NCI-H2029 treated with DMSO at 0.1 percent for 48 hours (cell line): ENCODE measurements at regions not wholly inside any gene's neighbourhood (a gene's known extent, or its start where the extent isn't known, plus 50 kb on each side); places are given as distances from the start of the nearest gene placed in this dataset.
"Not testable (repeated sequence)": the region's sequence is repeated elsewhere in the genome, so short reads cannot be mapped to it uniquely, and the experiment has no call there.

Source experiments
- DNase-seq: peaks from one replicate; lab custom pipeline; 2025; lab: John Stamatoyannopoulos, UW

DNA sequence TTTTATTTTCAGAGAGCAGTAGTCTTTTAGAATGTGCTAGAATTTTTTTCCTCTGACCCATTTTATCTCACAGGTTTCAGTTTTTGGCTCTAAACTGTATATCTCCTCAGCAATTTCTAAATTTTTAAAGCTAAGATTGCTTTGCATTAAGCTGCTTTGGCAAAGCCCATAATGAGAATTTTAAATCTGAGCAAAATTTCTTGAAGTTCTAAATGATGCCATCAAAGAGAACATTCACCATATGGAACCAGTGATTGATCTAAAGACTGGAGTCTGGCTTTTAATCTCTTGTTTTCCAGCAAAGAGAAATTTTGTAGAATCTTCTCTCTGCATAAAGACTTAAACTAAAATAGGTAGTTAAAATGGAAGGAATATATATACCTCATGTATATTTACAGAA, 313.6 kb downstream of the TBC1D32 start:
- no peak for DNase-seq

DNA sequence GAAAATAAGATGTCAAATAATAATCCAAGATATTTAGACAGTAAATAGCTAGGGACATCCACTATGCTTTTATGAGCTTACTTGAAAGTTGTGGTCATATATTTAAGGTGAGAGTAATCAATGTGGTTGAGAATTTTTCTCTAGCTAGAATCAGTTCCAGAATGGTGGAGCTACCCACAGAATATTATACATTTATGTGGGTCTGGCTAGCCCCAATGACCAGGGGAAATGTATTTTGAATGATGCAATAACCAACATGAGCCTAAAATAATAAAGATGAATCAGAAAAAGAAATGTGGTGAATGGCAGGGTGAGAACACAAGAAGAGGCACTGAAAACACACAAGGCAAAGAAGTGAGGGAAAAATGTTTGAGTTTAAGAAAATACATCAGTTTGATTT, 325.7 kb downstream of the TBC1D32 start:
- no peak for DNase-seq

DNA sequence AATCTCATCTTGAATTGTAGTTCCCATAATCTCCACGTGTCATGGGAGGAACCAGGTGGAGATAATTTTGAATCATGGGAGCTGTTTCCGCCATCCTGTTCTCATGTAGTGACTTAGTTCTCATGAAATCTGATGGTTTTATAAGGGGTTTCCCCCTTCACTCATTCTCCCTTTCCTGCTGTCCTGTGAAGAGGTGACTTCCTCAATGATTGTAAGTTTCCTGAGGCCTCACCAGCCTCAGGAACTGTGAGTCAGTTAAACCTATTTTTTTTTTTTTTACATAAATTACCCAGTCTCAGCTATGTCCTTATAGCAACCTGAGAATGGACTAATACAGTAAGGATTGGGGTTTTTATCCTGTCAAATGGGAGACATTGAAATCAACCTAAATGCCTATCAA, 328.3 kb downstream of the TBC1D32 start:
- no peak for DNase-seq

DNA sequence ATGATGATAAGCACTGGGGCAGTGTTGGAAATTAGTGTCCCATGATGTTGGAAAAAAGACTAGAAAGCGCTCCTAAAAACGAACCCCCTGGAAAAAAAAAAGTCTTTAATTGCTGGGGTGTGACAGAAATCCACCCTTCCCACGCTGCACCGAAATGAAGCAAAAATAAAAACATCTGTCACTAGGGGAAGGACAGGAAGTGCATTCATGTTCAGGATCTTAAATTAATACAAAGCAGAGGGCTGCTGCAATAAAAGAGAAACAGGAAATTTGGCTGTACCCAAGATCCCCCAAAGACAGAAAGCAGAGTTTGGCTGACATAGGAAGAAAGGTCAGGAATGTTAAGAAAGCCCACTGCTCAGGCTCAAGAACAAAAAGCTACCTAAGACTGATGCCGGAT, 333.9 kb downstream of the TBC1D32 start:
- DNase-seq: no peak

DNA sequence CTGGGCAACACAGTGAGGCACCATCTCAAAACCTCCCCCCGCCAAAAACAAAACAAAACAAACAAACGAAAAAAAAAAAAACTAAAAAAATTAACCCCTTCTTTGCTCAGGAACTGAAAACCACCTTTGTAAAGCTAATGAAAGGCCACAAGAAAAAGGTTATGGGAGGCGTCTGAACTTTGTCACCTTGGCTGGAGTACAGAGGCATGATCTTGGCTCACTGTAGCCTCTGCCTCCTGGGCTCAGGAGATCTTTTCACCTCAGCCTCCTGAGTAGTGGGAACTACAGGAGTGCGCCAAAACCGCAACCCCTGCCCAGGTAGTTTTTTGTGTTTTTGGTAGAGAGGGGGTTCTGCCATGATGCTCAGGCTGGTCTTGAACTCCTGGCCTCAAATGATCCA, 337.9 kb downstream of the TBC1D32 start:
- no peak for DNase-seq

DNA sequence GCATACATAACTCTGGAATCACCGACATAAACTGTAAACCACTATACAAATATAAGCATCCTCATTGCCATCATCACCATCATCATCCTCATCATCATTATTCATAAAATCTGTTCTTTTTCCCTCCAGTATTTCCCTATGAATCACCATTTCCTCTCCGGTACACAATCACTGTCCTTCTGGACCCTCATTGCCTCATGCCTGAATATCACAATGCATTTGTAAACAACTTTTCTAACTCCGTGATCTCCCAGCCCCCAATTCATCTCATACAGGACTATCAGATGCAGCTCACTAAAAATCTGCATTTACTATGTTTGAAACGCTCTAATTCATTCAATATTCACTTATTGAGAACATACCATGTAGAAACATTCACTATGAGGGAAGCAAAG, 339.7 kb downstream of the TBC1D32 start:
- no peak for DNase-seq

DNA sequence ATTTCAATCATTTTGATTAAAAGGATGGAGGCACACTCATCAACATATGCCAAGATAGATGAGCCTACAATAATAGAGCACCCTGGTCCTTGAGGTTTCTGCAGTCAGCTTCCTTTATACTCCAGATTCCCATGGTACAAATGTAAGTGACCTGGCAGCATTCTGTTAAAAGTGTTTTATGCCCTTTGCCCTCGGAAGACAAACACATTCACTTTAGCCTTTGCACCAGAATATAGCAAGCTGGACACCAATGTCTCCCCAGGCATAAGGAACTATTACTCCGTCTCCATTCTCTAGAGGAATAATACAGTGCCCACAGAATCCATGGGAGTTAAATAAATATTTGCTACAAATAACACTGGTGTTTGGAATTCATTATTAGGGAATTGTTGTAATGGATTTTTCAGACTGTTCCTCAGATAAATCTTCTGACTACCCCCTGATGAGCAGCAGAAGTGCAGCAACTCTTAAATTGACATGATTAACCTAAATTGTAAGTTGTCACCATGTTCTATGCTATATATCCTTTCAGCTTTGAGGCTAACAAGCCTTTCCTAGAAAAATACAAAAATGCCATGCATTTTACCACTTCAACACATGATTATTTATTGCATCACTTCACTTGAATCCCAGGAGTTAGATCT, 340.2 kb downstream of the TBC1D32 start:
- no peak for DNase-seq

DNA sequence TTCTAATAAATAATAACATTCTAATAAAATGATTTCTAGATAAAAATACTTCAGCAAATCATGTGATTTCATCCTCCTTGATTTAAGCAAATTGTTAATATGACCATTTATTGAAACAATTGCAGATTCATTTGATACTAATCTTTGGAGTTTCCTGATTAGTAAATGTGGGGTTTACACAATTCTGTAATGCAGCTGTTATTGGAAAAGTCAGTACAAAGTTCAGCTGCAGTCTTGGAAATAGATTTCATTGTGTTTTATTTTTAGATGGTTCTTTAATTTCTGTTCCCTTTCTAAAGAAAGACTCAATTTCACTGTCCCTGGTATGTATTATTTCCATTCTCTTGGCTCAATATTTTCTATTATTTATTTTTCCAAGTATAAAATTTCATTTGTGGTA, 342.0 kb downstream of the TBC1D32 start:
- no peak for DNase-seq

DNA sequence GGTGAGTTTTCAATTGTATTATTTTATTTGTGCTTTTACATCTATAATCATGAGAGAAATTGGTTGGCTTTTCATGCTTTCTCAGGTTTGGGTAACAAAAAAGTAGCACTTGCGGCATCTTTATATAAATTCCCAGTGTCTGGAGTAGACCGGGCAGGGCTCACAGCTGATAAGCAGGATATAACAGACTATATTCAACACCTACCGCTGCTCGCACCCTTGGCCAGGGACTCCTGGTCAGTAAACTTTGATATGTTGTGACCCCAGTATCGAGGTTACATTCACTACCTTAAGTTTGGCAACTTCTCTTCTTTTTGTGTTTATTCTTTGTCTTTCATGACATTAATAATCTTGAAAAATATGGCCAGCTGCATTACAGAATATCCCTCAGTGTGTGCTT, 343.4 kb downstream of the TBC1D32 start:
- DNase-seq: no peak

DNA sequence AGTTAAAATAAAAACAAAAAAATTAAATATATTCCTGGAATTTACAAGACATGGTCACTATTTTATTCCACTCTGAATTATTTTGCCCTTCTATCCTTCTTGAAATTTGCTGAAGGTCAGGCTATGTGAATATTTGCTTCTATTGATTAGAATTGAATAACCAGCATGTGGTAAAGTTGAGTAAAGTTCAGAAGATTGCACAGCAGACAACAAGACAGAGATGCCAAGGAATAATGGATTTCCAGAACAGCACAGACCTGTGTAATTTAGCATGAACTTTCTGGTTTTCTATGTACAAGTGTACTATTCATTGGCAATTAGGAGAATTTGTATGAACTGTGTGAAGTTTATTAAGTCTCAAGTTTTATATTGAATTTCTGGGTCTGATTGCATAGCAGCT, 352.4 kb downstream of the TBC1D32 start:
- no peak for DNase-seq

DNA sequence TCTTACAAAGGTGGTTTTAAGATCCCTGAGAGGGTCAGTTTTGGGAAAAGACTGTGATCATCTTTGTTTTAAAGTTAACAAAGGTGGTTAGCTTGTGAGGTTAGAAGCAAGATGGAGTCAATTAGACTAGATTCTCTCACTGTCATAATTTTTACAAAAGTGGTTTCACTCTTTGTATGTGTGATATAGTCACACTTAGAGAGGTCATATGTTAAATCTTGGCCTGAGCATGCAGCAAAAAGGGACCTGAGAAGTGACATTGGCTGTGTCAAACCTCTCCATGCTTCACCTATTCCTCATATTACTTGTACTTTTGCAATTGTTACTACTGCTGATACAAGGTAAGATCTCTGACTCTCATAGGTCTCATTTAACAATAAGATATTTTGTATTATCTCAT, 368.0 kb downstream of the TBC1D32 start:
- no peak for DNase-seq

DNA sequence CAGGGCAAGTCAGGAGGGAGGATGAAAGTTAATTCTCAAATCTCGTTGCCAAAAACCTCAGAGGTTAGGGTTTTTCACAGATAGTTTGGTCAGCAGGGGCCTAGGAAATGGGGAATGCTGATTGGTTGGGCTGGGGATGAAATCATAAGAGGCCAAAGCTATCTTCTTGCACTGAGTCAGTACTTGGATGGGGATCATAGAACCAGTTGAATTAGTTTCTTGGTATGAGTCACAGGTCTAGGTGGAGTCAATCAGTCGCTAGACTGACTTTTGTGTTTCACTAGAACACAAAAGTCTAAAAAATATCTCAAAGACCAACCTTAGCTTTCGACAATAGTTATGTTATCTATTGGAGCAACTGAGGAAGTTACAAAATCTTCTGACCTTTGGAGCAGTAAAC, 368.5 kb downstream of the TBC1D32 start:
- DNase-seq: no peak

DNA sequence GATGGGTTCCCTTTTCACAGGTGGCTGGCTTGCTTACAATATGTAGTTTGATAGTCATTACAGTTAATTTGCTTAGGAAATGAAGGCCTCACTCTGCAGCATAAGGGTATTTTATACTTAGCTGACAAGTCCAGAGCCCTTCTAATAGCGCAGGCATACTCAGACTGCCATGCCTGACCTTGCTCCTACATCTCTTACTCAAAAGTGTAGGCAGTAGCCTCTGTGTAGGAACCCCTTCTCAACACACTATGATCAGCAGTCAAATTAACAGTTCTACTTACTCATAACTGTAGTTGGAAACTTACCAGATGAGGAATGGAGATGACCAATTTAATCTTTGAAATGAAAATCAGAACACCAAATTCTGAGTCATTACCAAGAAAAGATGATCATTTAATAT, 373.5 kb downstream of the TBC1D32 start:
- no peak for DNase-seq

DNA sequence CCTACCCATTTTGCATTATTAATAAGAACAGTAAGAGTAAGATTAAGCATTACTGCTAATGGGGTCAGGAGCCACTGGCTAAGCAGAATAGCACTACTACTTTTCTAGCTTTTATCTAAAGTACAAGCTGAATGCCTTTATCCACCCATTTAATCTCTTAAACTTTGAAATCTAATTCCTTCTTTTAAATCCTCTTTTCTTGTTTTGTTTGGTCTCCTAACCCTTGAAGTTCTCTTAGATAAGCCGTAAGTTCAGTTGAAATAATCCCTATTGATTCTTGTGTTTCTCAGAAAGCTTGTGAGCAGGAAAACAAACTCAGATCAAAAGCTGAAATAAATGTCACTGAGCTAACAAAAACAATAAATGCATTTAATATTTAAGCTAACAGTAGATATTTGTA, 380.2 kb downstream of the TBC1D32 start:
- DNase-seq: no peak

DNA sequence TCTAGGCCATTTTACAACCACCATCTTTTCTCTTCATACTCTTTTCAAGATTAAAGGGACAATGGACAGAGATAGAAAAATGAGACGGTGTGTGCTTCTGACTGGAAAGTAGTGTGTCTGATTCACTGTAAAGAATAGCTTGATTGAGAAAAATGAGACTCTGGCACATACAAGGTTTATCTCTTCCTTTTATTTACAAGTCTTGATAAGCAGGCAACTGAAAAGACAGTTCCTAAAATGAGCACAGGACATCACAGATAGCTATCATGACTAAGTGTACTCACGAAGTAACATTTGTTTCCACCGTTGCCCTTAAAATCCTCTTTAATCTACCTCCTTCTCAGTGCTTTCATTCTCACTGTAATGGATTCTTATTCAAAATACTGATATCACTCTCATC, 383.0 kb downstream of the TBC1D32 start:
- no peak for DNase-seq

DNA sequence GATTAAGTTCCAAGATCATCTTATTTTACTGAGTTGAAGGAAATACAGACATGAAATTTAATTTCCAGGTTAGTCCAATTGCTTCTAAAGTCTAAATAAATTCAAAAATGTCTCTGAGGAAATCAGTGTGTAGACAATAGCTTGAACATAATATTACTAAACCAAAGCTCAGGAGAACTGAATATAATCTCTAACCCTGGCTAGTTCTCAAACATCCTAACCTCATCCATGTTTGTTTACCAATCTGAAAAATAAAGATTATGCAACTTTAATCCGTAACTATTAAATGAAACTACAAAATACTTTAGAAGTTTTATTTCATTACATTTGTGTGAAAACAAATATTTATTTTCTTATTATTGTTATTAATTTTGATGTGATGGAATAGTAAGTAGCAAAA, 387.2 kb downstream of the TBC1D32 start:
- no peak for DNase-seq

DNA sequence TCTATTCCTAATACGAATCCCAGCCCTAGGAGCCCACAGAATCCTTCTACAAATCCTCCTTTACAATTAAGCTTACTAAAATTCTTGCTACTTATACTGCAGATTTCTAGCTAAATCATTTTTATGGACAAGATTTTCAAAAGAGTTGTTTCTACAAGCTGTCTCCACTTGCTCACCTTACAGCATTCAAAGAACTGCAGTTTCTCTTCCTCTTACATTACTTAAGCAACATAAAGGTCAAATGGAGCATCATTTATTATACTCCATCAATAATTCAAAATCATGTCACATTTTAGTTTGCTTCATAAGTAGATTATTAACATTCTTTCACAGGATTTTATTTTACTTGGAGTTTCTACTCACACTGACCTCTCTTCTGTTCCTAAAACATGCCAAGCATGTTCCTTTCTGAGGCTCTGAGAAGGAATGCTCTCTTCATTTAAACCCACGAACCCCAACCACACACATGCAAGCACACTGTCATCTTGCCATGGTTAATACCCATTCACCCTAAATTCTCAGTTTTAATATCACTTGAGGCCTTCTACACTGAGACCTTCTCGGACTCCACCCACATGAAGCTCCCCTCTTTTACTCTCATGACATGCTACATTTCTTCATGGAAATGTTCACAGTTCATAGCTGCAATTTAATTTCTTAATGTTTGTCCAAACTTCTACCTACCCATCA, 388.2 kb downstream of the TBC1D32 start:
- DNase-seq: no peak

DNA sequence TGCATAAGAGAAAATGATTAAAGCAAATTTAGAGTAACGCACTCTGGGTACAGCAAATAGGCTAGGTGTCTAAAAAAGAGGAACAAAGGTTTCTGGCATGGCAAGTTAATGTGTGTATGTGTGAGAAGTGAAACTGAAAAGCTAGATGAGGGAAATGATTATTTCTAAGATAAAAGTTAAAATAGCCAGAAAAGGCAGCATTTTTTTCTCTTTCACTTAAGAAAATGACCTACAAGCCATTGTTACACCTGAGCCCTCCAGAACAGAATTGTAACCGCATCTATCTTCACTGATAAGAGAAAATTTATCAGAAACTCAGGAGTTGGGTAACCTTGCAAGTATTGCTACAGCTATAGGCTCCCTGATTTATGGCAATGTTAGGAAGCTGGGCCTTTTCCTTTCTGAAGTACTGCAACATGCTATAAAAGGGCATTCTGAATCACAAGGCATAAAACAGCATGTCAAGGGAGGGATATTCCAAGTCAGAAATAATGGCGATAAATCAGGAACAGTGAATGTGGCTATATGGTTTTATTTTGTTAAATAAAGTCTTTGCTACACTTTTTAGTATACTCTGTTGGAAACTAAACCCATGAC, 395.3 kb downstream of the TBC1D32 start:
- no peak for DNase-seq

DNA sequence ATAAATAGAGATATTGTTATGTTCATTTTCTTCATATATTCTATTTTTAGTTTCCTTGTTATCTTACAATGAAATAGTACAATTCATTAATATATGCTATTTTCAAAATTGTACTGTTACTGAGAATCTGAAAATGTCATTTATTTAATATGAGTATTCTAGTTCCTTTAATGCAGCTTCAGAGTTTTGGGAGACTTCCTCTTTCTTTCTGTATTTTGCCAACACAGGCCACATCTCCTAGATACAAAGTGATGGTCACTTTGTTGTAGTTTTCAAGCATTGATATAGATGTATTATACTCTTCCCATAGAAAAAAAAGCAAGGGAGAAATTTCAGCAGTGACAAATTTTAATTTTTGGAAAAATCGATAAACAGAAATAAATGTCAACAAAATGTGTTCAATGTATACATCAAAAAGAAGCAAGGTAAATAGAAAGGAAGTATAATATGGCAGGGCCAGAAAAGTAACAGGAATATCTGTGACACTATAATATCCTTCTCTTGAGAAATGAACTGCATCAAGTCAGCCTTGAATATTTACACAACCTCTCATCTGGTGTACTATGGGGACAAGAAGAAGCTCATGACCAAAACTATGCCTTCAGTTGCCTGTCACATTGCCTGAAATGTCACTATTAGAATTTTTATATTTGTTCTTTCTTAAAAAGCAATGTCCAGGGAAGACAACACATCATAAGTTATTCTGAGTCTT, 396.0 kb downstream of the TBC1D32 start:
- no peak for DNase-seq

DNA sequence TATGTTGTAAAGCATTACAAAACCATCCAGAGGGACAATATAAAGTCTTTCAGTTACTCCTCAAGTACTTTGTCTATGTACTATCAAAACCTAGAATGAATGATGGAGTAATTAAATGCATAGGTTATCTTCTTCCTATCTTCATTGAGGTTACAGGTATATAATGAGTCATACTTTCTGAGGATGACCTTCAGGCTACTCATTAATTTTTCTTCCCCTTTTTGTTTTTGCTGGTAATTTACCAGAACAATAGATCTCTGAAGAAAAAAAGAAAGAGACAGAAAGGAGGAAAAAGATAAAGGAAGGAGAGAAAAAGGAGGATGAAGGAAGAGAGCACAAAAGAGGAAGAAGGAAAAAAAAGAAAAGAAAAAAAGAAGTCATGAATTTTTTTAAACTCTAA, 398.4 kb downstream of the TBC1D32 start:
- DNase-seq: no peak

DNA sequence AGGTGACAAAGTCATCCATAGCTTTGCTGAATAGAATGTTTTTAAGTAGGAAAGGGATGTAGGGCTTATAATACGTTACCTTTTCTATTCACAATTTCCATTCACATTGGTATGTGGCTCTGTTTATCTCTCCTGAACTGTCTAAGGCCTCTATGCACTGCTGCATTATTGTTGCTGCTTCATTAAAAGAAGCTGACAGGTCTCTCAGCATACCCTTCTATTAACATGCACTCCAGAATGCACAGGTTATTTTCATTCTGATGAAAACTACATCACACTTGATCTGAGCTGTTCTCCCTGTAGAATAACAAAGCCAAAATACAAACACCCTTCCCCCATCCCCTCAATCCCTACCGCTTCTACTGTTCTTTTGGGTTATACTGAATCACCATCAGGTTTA, 399.3 kb downstream of the TBC1D32 start:
- no peak for DNase-seq

DNA sequence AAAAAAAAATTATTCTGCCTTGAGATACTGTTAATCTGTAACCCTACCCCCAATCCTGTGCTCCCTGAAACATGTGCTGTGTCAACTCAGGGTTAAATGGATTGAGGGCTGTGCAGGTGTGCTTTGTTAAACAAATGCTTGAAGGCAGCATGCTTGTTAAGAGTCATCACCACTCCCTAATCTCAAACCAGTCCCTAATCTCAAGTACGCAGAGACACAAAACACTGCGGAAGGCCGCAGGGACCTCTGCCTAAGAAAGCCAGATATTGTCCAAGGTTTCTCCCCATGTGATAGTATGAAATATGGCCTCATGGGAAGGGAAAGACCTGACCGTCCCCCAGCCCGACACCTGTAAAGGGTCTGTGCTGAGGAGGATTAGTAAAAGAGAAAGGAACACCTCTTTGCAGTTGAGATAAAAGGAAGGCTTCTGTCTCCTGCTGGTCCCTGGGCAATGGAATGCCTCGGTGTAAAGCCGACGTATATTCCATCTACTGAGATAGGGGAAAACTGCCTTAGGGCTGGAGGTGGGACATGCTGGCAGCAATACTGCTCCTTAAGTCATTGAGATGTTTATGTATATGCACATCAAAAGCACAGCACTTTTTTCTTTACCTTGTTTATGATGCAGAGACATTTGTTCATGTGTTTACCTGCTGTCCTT, 402.6 kb downstream of the TBC1D32 start:
- not testable (repeated sequence) for DNase-seq

DNA sequence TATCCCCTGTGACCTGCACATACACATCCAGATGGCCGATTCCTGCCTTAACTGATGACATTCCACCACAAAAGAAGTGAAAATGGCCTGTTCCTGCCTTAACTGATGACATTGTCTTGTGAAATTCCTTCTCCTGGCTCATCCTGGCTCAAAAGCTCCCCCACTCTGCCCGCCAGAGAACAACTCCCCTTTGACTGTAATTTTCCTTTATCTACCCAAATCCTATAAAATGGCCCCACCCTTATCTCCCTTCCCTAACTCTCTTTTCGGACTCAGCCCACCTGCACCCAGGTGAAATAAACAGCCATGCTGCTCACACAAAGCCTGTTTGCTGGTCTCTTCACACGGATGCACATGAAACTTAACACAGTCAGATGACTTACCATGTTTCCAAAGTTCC, 403.8 kb downstream of the TBC1D32 start:
- DNase-seq: not testable (repeated sequence)
